ENCODE measurements at regions not wholly inside any gene's neighbourhood (a gene's known extent, or its start where the extent isn't known, plus 50 kb on each side); places are given as distances from the start of the nearest gene placed in this dataset.

- no peak for DNase-seq
These were observed 73.0 kb upstream of the LEP start for GRCh38 chr7:128167791-128168666.

GRCh38 chr7:128168667-128169210 lies 72.3 kb upstream of the LEP start:
- peak; percentile 36 for DNase-seq

GRCh38 chr7:128170461-128170860 lies 70.6 kb upstream of the LEP start:
- no peak for DNase-seq

- DNase-seq: no peak
These were observed 69.6 kb upstream of the LEP start for GRCh38 chr7:128171342-128171918.

- DNase-seq: no peak
These were observed 68.9 kb upstream of the LEP start for GRCh38 chr7:128172151-128172550.

- no peak for DNase-seq
These were observed 68.1 kb upstream of the LEP start for GRCh38 chr7:128172963-128173362.

- no peak for DNase-seq
These were observed 66.7 kb upstream of the LEP start for GRCh38 chr7:128174386-128174785.

- no peak for DNase-seq
These were observed 64.4 kb upstream of the LEP start for GRCh38 chr7:128176696-128177095.

GRCh38 chr7:128177768-128178550 lies 63.1 kb upstream of the LEP start:
- DNase-seq: no peak

GRCh38 chr7:128178611-128179010 lies 62.5 kb upstream of the LEP start:
- no peak for DNase-seq

- DNase-seq: no peak
These were observed 52.5 kb upstream of the LEP start for GRCh38 chr7:128188396-128189230.

GRCh38 chr7:128189231-128189930 lies 51.7 kb upstream of the LEP start:
- DNase-seq: no peak

GRCh38 chr7:128190051-128190647 lies 50.9 kb upstream of the LEP start:
- no peak for DNase-seq

- DNase-seq: no peak
These were observed 49.8 kb upstream of the LEP start for GRCh38 chr7:128191136-128191844.
